ENCODE measurements at regions not wholly inside any gene's neighbourhood (a gene's known extent, or its start where the extent isn't known, plus 50 kb on each side); places are given as distances from the start of the nearest gene placed in this dataset.
A peak's percentile ranks its signal among the peaks of the same experiment; 100 is the strongest.

GRCh38 chr2:64704161-64704560 is 50.4 kb upstream of the SERTAD2 start:
- no peak for DNase-seq (ENCODE audit: low read depth)

DNA sequence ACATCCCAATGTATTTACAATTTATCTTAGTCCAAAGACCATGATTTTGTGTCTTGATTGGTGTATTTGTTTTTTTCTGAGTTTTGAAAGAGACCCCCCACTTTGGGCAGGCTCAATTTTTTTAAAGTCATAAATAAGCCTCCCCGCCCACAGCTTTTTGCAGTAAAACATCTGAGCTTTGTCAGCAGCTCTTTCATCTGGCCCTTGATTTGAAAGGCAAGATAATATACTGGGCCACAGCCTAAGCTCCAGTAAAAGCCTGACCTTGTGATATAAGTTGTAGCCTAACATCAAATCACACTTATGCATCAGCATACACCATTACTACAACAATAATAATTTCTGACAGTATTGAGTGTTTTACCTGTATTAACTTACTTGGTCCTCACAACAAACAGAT is 51.3 kb upstream of the SERTAD2 start:
- no peak for DNase-seq (ENCODE audit: low read depth)

DNA sequence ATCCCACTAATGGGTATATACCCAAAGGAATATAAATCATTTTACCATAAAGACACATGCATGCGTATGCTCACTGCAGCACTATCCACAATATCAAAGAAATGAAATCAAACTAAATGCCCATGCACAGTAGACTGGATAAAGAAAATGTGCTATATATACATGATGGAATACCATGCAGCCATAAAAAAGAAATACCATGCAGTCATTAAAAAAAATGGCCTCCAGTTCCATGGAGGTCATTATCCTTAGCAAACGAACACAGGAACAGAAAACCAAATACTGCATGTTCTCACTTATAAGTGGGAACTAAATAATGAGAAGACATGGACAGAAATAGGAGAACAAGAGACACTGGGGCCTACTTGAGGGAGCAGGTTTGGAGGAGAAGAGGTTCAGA is 53.6 kb upstream of the SERTAD2 start:
- no peak for DNase-seq (ENCODE audit: low read depth)

DNA sequence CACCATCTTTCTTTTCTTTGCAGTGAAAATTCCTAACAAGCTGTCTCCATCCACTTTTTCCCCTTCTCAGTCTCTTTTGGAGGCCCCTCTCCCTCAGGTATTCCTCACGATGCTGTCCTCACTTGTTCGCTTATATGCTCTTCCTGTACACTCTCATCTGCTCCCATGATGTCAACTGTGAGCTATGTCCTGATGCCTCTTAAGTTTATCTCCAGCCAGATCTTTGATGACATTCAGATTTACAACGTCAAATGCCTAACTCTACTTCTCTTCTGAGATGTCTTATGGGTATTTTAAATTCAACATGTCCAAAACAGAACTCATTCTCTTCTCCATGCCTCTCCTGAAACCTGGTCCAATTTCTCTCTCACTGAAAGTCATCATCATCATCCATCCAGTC is 55.1 kb upstream of the SERTAD2 start:
- no peak for DNase-seq (ENCODE audit: low read depth)

GRCh38 chr2:64711252-64711800 is 57.6 kb upstream of the SERTAD2 start:
- no peak for DNase-seq (ENCODE audit: low read depth)

- no peak for DNase-seq (ENCODE audit: low read depth)
Observed at GRCh38 chr2:64713686-64714085, 60.0 kb upstream of the SERTAD2 start.

DNA sequence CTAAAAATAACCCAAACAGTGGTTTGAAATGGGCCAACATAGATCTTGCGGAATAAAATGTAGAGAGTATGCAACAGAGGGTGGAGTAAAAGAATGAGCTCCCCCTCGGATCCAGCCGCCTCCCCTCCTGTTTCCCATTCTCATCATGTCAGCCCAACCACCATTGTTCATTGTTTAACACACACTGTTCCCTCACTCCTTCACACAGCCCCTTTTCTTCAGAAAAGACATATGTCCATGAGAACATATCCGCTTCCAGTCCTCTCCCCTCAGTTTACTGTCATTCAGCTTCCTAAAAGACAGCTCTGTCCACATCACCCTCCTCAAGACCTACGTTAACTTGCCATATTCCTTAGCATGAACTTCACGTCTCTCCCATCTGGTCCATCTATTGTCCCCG is 62.9 kb upstream of the SERTAD2 start:
- DNase-seq (ENCODE audit: low read depth), result no peak

DNA sequence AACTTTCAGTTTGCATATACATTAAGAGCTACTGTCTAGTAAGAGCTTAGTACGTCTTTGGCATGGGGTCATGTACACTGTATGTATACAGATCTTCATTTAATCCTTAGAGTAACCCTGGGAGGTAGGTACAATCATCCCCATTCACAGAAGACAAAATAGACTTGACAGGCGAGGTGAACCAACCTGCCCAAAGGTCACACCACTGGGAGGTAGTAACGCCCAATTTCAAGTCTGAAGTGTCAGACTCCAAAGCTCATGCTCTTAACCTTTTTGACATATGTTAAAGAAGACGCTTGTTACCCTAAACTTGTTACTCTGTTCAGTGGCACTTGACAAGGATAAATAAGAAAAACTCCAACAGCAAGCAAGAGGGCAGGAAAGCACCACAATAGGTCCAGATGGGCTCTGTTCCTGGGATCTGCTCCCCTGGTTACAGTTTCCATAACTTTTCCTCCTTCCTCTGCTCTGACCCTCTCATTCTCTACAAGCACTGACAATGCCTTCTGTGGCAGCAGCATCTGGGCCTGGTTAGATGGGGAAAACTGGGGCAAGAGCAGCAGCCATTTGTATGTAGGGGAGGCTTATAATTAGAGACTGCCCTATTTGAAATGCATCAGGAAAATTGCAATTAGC is 64.7 kb upstream of the SERTAD2 start:
- no peak for DNase-seq (ENCODE audit: low read depth)

- no peak for DNase-seq (ENCODE audit: low read depth)
Observed at GRCh38 chr2:64720535-64721319, 67.0 kb upstream of the SERTAD2 start.

GRCh38 chr2:64721320-64721623 is 67.6 kb upstream of the SERTAD2 start:
- DNase-seq (ENCODE audit: low read depth), result no peak

- DNase-seq (ENCODE audit: low read depth), result no peak
Observed at GRCh38 chr2:64722291-64723044, 68.8 kb upstream of the SERTAD2 start.

DNA sequence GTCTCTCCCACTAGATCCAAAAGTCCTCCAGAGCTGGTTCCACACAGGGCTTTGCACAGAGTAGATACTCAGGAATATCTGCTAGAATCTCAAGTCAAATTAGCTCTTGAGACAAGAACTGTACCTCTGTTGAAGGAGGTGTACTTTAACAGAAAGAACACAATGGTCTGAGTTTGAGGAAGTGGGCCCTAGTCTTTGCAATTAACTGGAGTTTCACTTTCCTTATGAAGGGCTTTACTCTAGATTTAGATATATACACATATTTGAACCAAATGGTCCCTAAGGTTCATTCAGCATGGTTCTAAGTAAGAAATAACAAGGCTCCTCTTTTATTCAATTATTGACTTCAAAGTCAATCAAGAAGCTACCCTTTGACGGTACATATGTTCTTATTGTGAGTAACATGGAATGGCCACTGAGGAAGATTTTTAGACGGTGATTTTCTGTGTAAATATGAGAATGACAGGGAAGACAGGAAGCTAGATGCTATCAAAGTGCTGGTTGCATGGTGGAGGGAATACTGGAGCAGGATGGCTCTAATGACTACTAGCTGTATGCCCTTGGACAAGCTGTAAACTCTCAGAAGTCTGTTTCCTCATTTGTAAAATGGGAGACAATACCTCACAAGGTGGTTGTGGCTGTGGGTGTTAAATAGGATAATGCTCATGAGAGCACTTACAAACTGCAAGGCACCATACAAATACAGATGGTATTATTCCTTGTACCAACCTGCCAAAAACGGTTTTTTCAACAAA is 73.5 kb upstream of the SERTAD2 start:
- no peak for DNase-seq (ENCODE audit: low read depth)

DNA sequence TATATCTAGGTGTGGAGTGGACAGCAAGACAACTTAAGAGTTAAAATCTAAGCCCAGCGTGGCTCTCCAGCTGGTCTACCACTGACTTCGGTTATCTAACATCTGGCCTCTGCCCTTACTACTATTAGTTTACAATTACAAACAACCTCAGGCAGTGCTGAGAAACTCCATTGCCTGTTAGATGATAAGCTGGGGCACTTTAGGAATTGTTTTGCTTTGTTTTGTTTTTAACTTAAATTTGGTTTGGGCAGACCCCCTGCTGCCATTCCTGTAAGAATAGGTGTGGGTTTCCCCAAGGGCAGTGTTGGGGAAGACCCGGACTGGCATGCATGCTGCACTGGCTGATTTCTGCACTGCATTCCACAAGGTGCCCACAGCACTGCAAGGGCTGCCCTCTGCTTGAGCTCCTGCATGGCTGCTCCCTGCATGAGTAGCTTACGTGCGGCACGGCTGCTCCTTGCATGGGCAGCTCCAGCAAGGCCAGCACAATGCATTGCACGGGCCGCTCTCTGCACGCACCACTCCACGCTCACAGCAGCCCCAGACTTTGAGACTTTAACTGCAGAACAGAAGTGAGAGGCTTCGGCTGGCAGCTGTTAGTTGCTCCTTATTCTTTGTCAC is 74.2 kb upstream of the SERTAD2 start:
- DNase-seq (ENCODE audit: low read depth), result no peak

GRCh38 chr2:64730551-64731262 is 77.0 kb upstream of the SERTAD2 start:
- peak; percentile 6 for DNase-seq (ENCODE audit: low read depth)

- DNase-seq (ENCODE audit: low read depth), result no peak
Observed at GRCh38 chr2:64731263-64731643, 77.5 kb upstream of the SERTAD2 start.

DNA sequence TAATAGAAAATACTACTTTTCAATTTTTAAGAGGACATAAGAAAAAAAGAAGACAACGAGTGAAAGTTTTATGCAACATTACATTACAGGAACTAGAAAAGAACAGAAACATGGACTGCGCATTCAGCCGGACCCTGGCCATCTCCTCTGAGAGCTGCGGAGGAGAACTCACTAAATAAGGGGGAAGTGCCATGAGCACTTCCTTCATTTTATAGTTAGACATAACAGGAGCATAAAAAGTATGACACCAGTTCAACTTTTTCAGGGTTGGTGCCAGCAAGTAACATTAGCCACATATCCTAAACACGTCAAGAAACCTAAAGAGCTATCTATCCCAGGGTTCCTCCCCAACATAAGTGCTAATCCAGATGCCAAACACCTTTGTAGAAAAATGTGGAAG is 78.0 kb upstream of the SERTAD2 start:
- DNase-seq (ENCODE audit: low read depth), result no peak

DNA sequence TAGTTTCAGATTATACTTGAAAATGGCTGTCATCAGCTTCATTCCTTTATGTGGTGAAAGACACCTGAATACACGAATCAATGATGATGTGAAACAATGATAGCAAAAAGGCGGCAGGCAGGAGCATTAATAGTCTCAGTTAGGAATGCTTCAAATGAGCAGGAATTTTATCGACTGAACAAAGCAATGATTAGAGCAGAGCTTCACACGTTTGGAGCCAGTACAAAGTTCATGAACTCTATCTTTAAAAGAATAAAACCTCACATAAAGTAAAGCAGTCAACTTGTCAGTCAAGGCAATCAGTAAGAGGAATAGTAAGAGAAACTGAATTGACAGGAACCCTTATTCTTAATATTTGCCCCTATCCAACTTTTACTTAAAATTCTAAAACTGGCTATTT is 78.4 kb upstream of the SERTAD2 start:
- DNase-seq (ENCODE audit: low read depth), result no peak

DNA sequence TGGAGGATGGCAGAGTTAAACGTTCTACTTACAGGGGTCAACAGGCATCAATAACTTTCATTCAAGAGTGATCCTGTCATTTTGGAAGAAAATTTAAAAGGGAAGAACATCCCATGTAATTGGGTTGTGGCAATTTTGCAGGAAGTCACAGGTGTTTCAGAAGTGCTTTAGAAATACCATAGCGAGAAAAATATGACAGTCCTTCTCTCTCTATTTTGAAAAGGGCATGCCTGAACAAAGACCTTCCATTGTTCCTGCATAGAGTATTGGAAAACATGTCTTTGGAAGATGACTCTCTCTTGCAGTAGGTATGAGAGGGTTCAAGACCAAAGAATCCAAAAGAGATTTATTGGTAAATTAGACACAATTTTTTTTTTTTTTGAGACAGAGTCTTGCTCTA is 81.8 kb upstream of the SERTAD2 start:
- no peak for DNase-seq (ENCODE audit: low read depth)

DNA sequence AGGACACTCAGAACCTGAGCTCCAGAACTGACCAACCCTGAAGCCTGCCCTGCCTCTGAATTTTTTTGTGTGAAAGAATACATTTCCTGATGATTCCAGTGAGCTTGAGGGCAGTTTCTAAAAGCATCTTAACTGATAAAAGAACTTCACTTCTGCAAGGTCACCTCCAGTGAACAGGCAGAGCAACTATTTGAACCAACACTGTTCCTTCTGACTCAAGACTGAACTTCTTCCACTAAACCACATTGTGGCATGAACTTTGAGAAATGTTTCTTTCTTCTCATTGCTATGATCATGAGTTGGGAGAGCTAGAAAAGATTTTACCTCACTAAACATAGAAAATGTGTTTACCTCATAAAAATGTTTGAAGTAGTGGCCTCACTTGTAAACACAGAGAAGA is 83.8 kb upstream of the SERTAD2 start:
- DNase-seq (ENCODE audit: low read depth), result no peak

GRCh38 chr2:64738026-64738425 is 84.3 kb upstream of the SERTAD2 start:
- no peak for DNase-seq (ENCODE audit: low read depth)

GRCh38 chr2:64742678-64743077 is 89.0 kb upstream of the SERTAD2 start:
- no peak for DNase-seq (ENCODE audit: low read depth)

All from activated T-helper 9 cell treated with anti-CD3 and anti-CD28 coated beads, Interleukin-2, amount 50 U/mL, for 16 hours (primary cell).